Type B pancreatic cell (in vitro differentiated cells): ENCODE measurements at regions not wholly inside any gene's neighbourhood (a gene's known extent, or its start where the extent isn't known, plus 50 kb on each side); places are given as distances from the start of the nearest gene placed in this dataset.

ENCODE experiments used
- DNase-seq: peaks from one replicate; pipeline ENCODE4 v3.0.0; 2021; ENCODE audit warnings: mixed read lengths; ENCODE audit not compliant: unreplicated experiment; ENCODE audit errors: extremely low spot score
- H3K27ac Mint-ChIP-seq: 2 replicates; pipeline ENCODE4 v1.8.0; 2021; ENCODE audit warnings: mild to moderate bottlenecking, mixed read lengths
- H3K27me3 Mint-ChIP-seq: 2 replicates; pipeline ENCODE4 v1.8.0; 2021; ENCODE audit warnings: mixed read lengths
- H3K36me3 Mint-ChIP-seq: 2 replicates; pipeline ENCODE4 v1.8.0; 2021; ENCODE audit warnings: mixed read lengths
- H3K4me1 Mint-ChIP-seq: one replicate; pipeline ENCODE4 v1.8.0; 2021; ENCODE audit warnings: mixed read lengths; ENCODE audit not compliant: unreplicated experiment
- H3K4me3 Mint-ChIP-seq: 2 replicates; pipeline ENCODE4 v1.8.0; 2021; ENCODE audit warnings: mild to moderate bottlenecking, mixed read lengths
- H3K9me3 Mint-ChIP-seq: 2 replicates; pipeline ENCODE4 v1.8.0; 2021; ENCODE audit warnings: mixed read lengths
- CTCF ChIP-seq: fragments of 200-600 bp; sonication (generic); conservative IDR thresholded peaks from 2 replicates; pipeline ENCODE4 v1.5.0; 2021; ENCODE audit warnings: antibody characterized with exemption, mild to moderate bottlenecking

DNA sequence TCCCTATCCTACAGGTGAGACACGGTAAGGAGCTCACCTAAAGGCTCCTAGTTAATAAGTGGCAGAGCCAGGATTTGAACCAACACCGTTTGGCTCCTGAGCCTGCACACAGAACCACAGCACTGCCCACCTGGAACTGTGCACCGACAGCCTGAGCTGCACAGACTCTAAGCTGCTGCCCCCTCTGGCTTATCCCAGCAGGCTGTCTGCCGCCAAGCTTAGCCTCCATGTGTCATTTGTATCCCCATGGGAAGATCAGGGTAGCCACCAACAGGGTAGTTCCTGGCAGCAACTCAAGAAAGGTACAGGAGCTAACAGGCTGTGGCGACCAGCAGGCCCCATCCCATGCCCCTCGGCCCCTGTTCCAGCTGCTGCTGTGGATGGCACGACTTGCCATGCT, 135.7 kb downstream of the LRRC30 start:
- DNase-seq = no peak
- H3K4me3 Mint-ChIP-seq = no peak overlapping the region
- H3K4me1 Mint-ChIP-seq = no peaks in the 10 kb centered on the region
- no peak overlapping the region for H3K27ac Mint-ChIP-seq
- H3K27me3 Mint-ChIP-seq = no peaks in the 10 kb centered on the region
- peaks cover 3% of the 10 kb centered on the region for H3K9me3 Mint-ChIP-seq
- H3K36me3 Mint-ChIP-seq = no peaks in the 10 kb centered on the region
- TF ChIP-seq CTCF = no peak

DNA sequence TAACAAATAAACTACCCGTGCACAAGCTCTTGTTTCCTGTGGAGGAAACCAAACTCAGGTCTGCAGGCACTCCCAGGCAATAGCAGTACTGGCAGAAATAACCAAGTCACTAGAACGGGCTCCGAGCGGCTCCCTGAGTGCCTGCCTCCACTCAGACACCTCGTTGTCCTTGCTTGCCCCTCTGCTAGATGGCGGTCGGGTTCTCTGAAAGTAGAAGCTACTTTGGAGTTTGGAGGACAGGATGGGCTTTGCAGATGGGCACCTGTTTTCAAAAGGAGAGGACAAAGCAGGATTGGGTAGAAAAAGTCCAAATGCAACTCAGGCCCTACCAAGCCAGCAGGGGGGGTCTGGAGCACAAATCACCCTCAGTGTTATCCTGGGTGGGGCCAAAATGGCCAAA, 136.4 kb downstream of the LRRC30 start:
- Mint-ChIP-seq H3K4me3 (no peak overlapping the region), H3K27me3 (no peaks in the 10 kb centered on the region), H3K27ac (no peak overlapping the region), H3K4me1 (no peaks in the 10 kb centered on the region), H3K36me3 (no peaks in the 10 kb centered on the region), H3K9me3 (peaks cover 3% of the 10 kb centered on the region)
- no peak for TF ChIP-seq CTCF
- DNase-seq = no peak

GRCh38 chr18:7369006-7369405, 138.1 kb downstream of the LRRC30 start:
- no peak for TF ChIP-seq CTCF
- Mint-ChIP-seq H3K9me3 (peaks cover 3% of the 10 kb centered on the region), H3K36me3 (no peaks in the 10 kb centered on the region), H3K4me1 (no peaks in the 10 kb centered on the region), H3K27me3 (no peaks in the 10 kb centered on the region), H3K27ac (no peak overlapping the region), H3K4me3 (no peak overlapping the region)
- no peak for DNase-seq

DNA sequence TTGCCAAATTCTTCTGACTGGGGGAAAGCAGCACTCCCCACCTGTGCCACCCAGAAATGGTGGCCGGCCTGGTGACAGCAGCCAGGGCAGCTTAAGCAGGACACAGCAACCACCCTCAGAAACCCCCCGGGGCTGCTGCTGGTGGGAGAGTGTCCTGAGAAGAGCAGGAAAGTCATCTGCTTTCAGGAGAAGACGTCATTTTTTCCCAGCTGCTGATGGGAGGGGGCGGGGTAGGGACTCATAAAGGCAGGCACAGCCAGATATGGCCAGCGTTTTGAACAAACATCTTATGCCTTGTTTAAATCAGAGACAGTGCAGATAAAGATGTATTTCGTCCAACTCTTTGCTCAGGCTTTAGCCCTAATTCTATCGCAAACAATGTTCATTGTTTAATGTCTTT, 139.5 kb downstream of the LRRC30 start:
- H3K4me1 Mint-ChIP-seq = no peaks in the 10 kb centered on the region
- no peaks in the 10 kb centered on the region for H3K27me3 Mint-ChIP-seq
- H3K4me3 Mint-ChIP-seq = no peak overlapping the region
- TF ChIP-seq CTCF = no peak
- DNase-seq = no peak
- no peak overlapping the region for H3K27ac Mint-ChIP-seq
- peaks cover 4% of the 10 kb centered on the region for H3K9me3 Mint-ChIP-seq
- H3K36me3 Mint-ChIP-seq = no peaks in the 10 kb centered on the region

DNA sequence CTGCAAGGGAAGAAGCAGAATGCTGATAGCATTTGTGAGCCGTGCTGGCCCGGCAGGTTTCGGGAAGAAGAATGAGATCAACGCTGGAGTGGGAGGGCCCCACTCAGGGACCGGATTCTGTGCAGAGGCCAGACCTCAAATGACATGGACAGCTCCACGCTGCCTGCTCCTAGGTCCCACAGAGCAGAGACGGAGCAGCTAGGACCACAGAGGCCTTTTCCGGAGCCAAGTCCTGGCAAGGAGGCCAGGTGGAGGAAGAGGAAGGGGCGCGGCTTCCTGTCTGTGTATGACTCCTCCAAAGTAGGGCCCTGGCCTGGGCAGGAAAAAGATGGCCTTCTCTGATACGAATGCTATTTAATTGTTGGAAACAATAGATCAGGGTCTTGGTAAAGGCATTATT, 139.9 kb downstream of the LRRC30 start:
- no peaks in the 10 kb centered on the region for H3K27me3 Mint-ChIP-seq
- no peak overlapping the region for H3K27ac Mint-ChIP-seq
- H3K4me3 Mint-ChIP-seq = no peak overlapping the region

More for the DNA sequence above, 139.9 kb downstream of the LRRC30 start:
- TF ChIP-seq CTCF = no peak
- no peak for DNase-seq
- H3K36me3 Mint-ChIP-seq = no peaks in the 10 kb centered on the region
- peaks cover 6% of the 10 kb centered on the region for H3K9me3 Mint-ChIP-seq
- no peaks in the 10 kb centered on the region for H3K4me1 Mint-ChIP-seq
